ENCODE measurements at regions not wholly inside any gene's neighbourhood (a gene's known extent, or its start where the extent isn't known, plus 50 kb on each side); places are given as distances from the start of the nearest gene placed in this dataset.

DNA sequence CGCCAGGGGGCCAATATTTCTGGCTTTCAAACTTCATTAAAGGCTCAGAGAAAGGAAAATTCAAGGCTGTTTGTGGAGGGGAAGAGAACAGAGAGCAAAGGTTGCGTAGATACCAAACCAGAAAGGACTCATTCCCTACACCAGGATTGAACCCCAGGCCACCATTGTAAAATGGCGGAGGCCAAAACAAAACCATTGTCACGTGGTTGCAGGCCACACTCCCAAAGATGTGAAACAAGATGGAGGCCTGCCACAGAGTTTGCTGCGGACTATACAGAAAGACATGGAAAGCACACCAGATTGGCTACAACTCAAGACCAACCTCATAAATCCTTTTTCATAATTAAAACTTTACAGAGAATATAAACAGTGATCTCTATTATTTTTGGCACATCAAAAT is 116.5 kb downstream of the KCNK1 start:
- DNase-seq (ENCODE audit: low spot score): no peak
- Histone ChIP-seq H3K4me3 (no peak overlapping the region), H3K9me3 (no peaks in the 10 kb centered on the region), H3K27ac (peak overlapping the region in 1 of 2 donors; percentile 48), H3K4me1 (ENCODE audit: control insufficient read depth in 1 of 2, low read depth in 2 of 2) (peaks cover 5 to 20% of the 10 kb centered on the region in 2 donors), H3K36me3 (no peaks in the 10 kb centered on the region), H3K27me3 (replicated peaks; ENCODE audit: insufficient read depth) (no peaks in the 10 kb centered on the region)
- TF ChIP-seq, protein P1, sequence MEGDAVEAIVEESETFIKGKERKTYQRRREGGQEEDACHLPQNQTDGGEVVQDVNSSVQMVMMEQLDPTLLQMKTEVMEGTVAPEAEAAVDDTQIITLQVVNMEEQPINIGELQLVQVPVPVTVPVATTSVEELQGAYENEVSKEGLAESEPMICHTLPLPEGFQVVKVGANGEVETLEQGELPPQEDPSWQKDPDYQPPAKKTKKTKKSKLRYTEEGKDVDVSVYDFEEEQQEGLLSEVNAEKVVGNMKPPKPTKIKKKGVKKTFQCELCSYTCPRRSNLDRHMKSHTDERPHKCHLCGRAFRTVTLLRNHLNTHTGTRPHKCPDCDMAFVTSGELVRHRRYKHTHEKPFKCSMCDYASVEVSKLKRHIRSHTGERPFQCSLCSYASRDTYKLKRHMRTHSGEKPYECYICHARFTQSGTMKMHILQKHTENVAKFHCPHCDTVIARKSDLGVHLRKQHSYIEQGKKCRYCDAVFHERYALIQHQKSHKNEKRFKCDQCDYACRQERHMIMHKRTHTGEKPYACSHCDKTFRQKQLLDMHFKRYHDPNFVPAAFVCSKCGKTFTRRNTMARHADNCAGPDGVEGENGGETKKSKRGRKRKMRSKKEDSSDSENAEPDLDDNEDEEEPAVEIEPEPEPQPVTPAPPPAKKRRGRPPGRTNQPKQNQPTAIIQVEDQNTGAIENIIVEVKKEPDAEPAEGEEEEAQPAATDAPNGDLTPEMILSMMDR (IDR thresholded peaks at IDR 0.05): no peak
- no peak for ATAC-seq (ENCODE audit: insufficient number of reproducible peaks, low FRiP score, low read depth)

- DNase-seq (ENCODE audit: low spot score) (no peak), ATAC-seq (ENCODE audit: insufficient number of reproducible peaks, low FRiP score, low read depth) (no peak)
- peaks cover 5 to 20% of the 10 kb centered on the region in 2 donors for H3K4me1 ChIP-seq (ENCODE audit: control insufficient read depth in 1 of 2, low read depth in 2 of 2)
- peak overlapping the region; percentile 44 for H3K4me3 ChIP-seq
- H3K27ac ChIP-seq: peak overlapping the region in 1 of 2 donors; percentile 48
- no peaks in the 10 kb centered on the region for H3K9me3 ChIP-seq
- TF ChIP-seq, protein P1 (IDR thresholded peaks at IDR 0.05): no peak
- H3K36me3 ChIP-seq: no peaks in the 10 kb centered on the region
- H3K27me3 ChIP-seq (replicated peaks; ENCODE audit: insufficient read depth): no peaks in the 10 kb centered on the region
These were observed 116.9 kb downstream of the KCNK1 start for GRCh38 chr1:233730809-233731208.

DNA sequence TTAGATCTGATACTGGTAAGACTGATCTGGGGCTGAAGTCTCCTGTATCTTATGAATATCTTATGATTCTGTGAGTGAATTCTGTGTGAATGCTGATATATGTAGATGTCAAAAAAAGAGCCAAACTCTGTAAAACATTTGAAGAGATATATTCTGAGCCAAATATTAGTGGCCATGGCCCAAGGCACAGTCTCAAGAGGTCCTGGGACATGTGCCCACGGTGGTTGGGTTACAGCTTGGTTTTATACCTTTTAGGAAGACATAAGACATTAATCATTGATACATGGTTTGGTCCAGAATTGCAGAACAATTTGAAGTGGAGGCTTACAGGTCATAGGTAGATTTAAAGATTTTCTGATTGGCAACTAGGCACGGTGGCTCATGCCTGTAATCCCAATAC is 118.3 kb downstream of the KCNK1 start:
- Histone ChIP-seq H3K27ac (no peak overlapping the region), H3K9me3 (no peaks in the 10 kb centered on the region), H3K4me3 (no peak overlapping the region), H3K36me3 (no peaks in the 10 kb centered on the region), H3K4me1 (ENCODE audit: control insufficient read depth in 1 of 2, low read depth in 2 of 2) (peaks cover 5 to 20% of the 10 kb centered on the region in 2 donors), H3K27me3 (replicated peaks; ENCODE audit: insufficient read depth) (no peaks in the 10 kb centered on the region)
- DNase-seq (ENCODE audit: low spot score) (no peak), ATAC-seq (ENCODE audit: insufficient number of reproducible peaks, low FRiP score, low read depth) (no peak)
- TF ChIP-seq, protein P1 (IDR thresholded peaks at IDR 0.05): no peak

DNA sequence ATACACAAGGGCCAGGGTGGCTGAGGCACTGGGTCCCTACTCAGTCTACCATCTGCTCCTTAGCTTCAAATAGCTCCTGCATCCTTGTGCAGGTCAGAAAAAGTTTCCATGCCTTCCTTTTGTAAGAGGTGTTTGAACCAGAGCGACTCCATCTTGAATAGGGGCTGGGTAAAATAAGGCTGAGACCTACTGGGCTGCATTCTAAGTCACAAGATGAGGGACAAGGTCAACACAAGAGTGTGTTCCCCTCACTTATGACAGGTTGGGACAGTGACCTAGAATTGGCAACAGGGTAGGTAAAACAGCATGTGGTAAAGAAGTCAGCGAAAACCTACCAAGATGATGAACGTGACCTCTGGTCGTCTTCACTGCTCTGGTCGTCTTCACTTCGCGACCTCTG is 120.5 kb downstream of the KCNK1 start:
- Histone ChIP-seq H3K27me3 (replicated peaks; ENCODE audit: insufficient read depth) (no peaks in the 10 kb centered on the region), H3K9me3 (no peaks in the 10 kb centered on the region), H3K4me3 (no peak overlapping the region), H3K4me1 (ENCODE audit: control insufficient read depth in 1 of 2, low read depth in 2 of 2) (peaks cover 5 to 20% of the 10 kb centered on the region in 2 donors), H3K36me3 (no peaks in the 10 kb centered on the region), H3K27ac (no peak overlapping the region)
- DNase-seq (ENCODE audit: low spot score) (no peak), ATAC-seq (ENCODE audit: insufficient number of reproducible peaks, low FRiP score, low read depth) (no peak)
- TF ChIP-seq, protein P1 (IDR thresholded peaks at IDR 0.05): no peak

DNA sequence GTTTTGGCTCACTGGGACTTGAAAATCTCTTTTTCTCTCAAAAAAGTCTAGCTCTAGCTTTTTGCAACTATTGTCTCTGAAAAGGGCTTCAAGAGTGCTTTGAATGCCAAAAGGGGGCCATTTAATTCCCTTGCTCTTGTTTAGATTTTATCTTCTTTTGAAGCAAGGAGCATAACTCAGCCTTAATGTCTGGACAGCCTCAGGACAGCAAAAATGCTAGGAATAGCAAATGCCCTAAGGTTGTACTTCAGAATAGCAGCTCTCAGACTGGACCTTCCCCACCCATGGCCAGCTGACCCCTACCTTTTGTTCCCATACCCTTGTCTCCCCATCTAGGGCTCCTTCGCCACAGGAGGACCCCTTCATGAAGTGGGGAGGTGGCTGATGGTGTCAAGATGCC is 121.4 kb downstream of the KCNK1 start:
- peaks cover 5 to 20% of the 10 kb centered on the region in 2 donors for H3K4me1 ChIP-seq (ENCODE audit: control insufficient read depth in 1 of 2, low read depth in 2 of 2)
- TF ChIP-seq, protein P1 (IDR thresholded peaks at IDR 0.05): no peak
- ATAC-seq (ENCODE audit: insufficient number of reproducible peaks, low FRiP score, low read depth) (no peak), DNase-seq (ENCODE audit: low spot score) (no peak)
- H3K36me3 ChIP-seq: no peaks in the 10 kb centered on the region
- H3K27ac ChIP-seq: no peak overlapping the region
- no peaks in the 10 kb centered on the region for H3K27me3 ChIP-seq (replicated peaks; ENCODE audit: insufficient read depth)
- H3K4me3 ChIP-seq: no peak overlapping the region
- no peaks in the 10 kb centered on the region for H3K9me3 ChIP-seq
